K562 (cell line): ENCODE measurements at regions not wholly inside any gene's neighbourhood (a gene's known extent, or its start where the extent isn't known, plus 50 kb on each side); places are given as distances from the start of the nearest gene placed in this dataset.
"Not testable (repeated sequence)": the region's sequence is repeated elsewhere in the genome, so short reads cannot be mapped to it uniquely, and the experiment has no call there.

ENCODE experiments used
- CSDE1 ChIP-seq, 2 experiments: fragments of 450-650 bp; IDR thresholded peaks; 2 replicates each; pipeline ENCODE4 v1.6.1; 2016; ENCODE audit warnings: mild to moderate bottlenecking in 1 of 2
- CTCF ChIP-seq, 3 experiments: IDR thresholded peaks in 2 of 3; conservative IDR thresholded peaks in 1 of 3; 2 replicates each; pipeline ENCODE4 v1.5.1; 2011 to 2012; ENCODE audit warnings: low read length in 3 of 3, mild to moderate bottlenecking in 3 of 3, control low read depth in 2 of 3, improper control_type of control experiment in 1 of 3, inconsistent platforms in 1 of 3, low read depth in 1 of 3, mixed read lengths in 1 of 3, moderate library complexity in 1 of 3; ENCODE audit not compliant: insufficient read depth in 2 of 3
- DLX4 ChIP-seq: fragments of 250-450 bp; sonication (Bioruptor Pico); IDR thresholded peaks from 2 replicates; pipeline ENCODE4 v1.6.1; 2021; ENCODE audit warnings: mild to moderate bottlenecking
- DPF2 ChIP-seq: fragments of 450-650 bp; IDR thresholded peaks from 2 replicates; pipeline ENCODE4 v1.6.1; 2016
- ETV5 ChIP-seq: sonication (generic); formaldehyde crosslinking; IDR thresholded peaks from 2 replicates; pipeline ENCODE4 v1.4.0; 2020; ENCODE audit warnings: low read depth, mild to moderate bottlenecking, missing genetic modification reagents
- MAFG ChIP-seq: fragments of 450-650 bp; conservative IDR thresholded peaks from 2 replicates; pipeline ENCODE4 v1.6.1; 2016; ENCODE audit warnings: missing genetic modification characterization, missing compliant biosample characterization
- NELFE ChIP-seq: IDR thresholded peaks from 2 replicates; pipeline ENCODE4 v1.6.1; 2011; ENCODE audit warnings: mild to moderate bottlenecking; ENCODE audit not compliant: insufficient read depth, insufficient read length
- NFE2L1 ChIP-seq: fragments of 450-650 bp; IDR thresholded peaks from 2 replicates; pipeline ENCODE4 v1.6.1; 2016; ENCODE audit warnings: missing genetic modification characterization, low read depth, mild to moderate bottlenecking, missing compliant biosample characterization, moderate library complexity, borderline replicate concordance
- POLR2A ChIP-seq: fragments of 450-650 bp; conservative IDR thresholded peaks from 2 replicates; pipeline ENCODE4 v1.6.1; 2016
- SREBF1 ChIP-seq: fragments of 150-350 bp; IDR thresholded peaks from 2 replicates; pipeline ENCODE4 v1.6.1; 2014; ENCODE audit warnings: antibody characterized with exemption, low read depth, low read length, borderline replicate concordance
- TCFL5 ChIP-seq: fragments of 250-450 bp; sonication (Bioruptor Pico); conservative IDR thresholded peaks from 2 replicates; pipeline ENCODE4 v1.6.1; 2021; ENCODE audit warnings: mild to moderate bottlenecking, moderate library complexity, matching md5 sums

- TF ChIP-seq SREBF1; ETV5; POLR2A; DPF2; DLX4 (CRISPR knock-in tag); CTCF (IDR thresholded peaks at IDR 0.05 in 2 of 3, conservative IDR thresholded peaks at IDR 0.05 in 1 of 3; ENCODE audit: insufficient read depth in 2 of 3, low read depth in 1 of 3, low read length in 3 of 3); TCFL5 (CRISPR knock-in tag); NELFE; NFE2L1; MAFG (tag); CSDE1 (IDR thresholded peaks at IDR 0.05): not testable (repeated sequence)
Measured at GRCh38 chr14:105596374-105596773, 70.0 kb downstream of the TMEM121 start.
